HG03457 (cell line): ENCODE measurements at regions not wholly inside any gene's neighbourhood (a gene's known extent, or its start where the extent isn't known, plus 50 kb on each side); places are given as distances from the start of the nearest gene placed in this dataset.
"Not testable (repeated sequence)": the region's sequence is repeated elsewhere in the genome, so short reads cannot be mapped to it uniquely, and the experiment has no call there.

ENCODE experiments used
- ATAC-seq: cut with Tn5 transposase; IDR thresholded peaks from one replicate; pipeline ENCODE4 v1.9.1; 2021; ENCODE audit warnings: moderate number of reproducible peaks; ENCODE audit not compliant: unreplicated experiment

DNA sequence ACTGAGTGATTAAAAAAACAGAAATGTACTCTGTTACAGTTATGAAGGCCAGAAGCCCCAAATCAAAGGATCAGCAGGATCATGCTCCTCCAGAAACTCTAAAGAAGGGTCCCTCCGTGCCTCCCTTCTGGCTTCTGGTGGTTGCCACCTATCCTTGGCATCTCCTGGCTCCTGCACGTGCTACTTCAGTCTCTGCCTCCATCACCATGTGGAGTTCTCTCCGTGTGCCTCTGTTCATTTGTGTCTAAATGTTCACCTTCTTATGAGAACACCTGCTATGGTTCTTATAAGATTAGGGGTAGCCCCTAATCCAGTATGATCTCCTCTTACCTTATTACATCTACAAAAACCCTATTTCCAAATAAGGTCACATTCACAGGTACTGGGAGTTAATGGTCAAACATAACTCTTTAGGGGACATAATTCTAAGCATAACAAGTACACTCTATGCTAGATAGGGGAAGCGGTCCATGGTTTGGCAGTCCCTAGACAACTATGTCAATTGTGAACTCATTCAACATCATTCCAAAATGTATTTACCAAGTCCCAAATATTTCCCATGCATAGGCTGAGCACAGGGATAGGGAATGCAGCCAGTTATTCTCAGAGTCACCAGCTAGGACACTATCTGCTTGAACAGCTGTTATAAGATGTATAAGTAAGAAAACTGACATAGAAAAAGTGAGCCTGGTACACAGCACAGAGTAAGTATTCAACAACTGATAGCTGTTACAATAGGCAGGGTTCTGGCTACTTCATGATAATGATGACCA lies 295.5 kb upstream of the BOD1L1 start:
- ATAC-seq = no peak

DNA sequence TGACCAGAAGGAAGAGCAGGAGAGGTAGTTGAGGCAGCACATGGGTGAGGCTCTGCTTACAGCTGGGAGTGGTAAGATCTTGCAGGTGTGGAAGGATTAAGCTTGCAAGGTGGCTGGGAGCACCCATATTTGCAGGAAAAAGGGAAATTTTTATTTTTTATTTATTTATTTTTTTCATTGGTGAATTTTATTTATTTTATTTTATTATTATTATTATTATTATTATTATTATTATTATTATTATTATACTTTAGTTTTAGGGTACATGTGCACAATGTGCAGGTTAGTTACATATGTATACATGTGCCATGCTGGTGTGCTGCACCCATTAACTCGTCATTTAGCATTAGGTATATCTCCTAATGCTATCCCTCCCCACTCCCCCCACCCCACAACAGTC lies 297.4 kb upstream of the BOD1L1 start:
- ATAC-seq = not testable (repeated sequence)

DNA sequence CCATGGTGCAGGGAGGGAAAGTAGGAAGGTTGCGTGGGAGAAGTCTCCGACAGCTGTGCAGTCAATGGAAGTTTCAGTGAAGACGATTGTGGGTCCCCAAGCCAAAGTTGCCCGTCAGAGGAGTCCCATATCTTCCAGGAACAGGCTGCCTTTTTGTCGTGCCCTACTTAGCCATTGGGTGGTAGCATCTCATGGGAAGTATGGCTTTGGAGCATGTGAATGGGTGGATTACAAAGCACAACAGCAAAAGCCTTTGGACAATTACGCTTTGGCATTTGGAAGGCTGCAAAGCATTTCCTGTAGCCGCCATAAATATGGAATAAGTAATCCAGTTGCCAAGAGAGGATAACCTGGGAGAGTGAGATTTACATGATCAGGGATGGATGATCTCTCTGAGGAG lies 300.7 kb upstream of the BOD1L1 start:
- ATAC-seq = no peak

DNA sequence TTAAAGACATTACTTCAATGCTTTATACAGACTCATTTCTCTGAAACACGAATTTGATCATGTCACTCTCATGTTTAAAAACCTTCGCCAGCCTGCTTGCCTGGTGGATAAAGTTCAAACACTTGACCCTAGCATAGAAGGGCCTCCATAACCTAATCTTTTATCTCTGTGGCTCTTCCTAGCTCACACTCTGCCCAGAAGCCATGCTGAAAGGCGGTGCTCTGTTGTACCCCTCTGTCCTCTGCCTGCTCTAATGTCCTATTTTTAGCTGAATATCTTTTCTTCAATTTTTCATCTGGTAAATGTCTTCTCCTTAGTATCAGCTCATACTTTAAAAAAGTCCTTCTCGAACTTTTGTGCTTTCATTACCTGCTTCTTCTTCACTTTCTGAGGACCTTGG lies 302.6 kb upstream of the BOD1L1 start:
- ATAC-seq = no peak

DNA sequence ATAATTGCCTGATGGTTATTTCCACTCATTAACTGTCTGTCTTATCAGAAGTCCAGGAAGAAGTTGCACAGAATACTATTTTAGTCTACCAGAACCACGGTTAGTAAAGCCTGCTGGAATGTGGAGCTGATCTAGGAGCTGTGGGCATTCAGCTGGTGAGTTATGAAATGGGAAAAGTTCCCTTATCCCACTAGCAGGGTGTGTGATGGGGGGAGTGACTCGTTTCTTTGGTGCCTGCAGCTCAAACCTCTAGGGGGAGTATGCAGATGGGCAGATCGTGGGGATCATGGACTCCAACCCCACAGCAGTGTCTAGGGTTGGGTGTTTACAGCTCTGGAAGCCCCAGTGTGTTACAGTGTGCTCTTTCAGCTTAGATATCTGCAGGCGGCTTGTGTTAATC lies 305.7 kb upstream of the BOD1L1 start:
- ATAC-seq = no peak

DNA sequence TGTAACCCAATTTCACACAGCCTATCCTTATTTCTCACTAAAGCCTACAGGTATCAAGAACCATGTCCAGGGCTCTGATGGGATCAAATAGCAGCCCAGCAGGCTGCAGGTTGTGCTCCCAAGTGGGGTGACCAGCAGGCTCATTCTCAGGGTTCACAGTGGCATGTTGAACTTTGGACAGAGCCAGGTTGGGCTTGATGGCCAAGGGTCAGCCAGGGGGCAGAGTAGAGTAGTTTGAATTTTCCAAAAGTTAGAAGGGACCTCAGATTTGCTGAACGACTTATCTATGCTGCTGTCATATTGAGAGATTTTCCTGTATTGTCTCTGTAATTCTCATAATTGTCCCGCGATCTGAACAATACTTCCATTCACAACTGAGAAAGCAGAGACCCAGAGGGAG lies 310.8 kb upstream of the BOD1L1 start:
- ATAC-seq = no peak

DNA sequence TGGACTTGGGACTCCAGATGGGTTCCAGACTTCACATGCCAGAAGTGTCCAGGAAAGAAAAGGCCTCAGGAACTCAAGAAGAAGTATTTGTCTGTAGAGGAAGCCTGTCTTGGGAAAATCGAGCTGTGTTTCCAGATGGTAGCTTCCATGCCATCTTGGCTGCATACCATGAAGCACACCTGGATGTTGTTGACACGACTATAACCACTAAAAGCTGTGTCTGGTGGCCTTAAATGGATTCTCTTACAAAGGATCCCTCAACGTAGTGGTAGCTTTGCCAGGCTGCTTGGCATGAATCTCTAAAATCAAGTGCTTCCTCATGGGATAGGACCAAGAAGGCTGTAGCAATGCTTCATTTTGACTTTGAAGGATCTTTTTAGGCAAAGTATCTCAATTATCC lies 313.4 kb upstream of the BOD1L1 start:
- no peak for ATAC-seq

DNA sequence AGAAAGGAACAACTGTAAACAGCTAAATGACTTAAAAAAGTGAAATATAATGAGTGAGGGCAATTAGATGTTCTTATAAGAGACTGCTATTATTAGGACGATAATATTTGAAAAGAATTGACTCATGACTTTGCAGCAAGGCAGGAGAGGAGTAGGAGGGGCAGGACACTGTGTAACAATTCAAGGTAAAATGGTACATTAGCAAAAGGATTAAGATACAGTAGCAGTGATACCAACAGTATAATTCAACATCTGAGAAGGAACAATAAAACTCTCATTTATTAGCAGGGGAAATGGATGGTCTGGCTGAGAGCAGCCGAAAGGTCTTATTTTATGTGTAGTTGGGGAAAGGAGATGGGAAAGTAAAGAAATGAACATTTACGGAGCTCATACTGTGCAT lies 315.5 kb upstream of the BOD1L1 start:
- no peak for ATAC-seq

DNA sequence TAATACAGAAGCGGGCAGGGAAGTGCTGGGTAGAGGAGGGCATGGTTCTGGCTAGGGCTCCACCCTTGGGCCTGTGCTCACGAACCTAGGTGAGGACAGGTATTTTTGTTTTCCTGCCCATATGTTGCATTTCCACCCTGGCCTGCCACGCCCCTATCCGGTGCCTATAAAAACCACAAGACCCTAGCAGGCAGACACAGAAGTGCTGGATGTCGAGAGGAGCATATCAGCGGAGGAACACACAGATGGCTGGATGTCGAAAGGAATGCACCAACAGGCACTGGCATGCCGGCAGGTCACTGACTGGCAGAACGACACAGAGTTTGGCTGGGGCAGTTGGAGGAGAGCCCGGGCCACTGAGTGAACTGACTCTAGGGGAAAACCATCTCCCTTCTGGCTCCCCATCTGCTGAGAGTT lies 316.6 kb upstream of the BOD1L1 start:
- ATAC-seq = no peak

DNA sequence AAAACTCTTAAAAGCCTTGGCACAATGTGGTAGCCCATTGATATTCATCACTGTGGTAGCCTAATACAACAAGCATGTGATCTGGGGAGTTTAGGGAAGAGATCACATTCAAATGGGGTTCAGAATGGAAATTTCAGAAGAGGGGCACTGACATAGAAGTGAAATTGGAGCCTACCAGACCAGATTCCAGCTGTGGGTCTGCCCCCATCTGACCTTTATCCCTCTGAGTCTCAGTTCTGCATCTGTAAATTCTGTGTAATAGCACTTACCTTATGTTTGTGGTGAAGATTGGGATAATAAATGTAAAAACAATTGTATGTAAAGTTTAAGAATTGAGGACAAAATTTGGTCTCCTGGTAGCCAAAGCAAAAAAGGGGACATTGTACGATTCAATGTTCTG lies 320.4 kb upstream of the BOD1L1 start:
- no peak for ATAC-seq

DNA sequence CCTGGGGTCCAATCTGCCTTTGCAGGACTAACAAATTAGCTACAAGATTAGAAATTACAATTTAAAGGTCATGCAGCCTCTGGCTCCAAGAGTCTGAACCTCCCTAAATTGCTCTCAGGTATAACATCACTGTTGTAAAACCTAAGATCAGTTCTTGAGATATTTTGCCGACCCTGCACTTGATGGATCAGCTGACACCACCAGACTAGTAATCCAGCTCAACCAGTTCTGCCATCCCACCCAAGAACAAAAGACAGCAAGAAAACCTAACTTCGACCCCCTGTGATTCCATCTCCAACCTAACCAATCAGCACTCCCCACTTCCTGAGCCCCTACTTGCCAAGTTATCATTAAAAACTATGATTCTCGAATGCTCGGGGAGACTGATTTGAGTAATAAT lies 323.0 kb upstream of the BOD1L1 start:
- ATAC-seq = no peak

DNA sequence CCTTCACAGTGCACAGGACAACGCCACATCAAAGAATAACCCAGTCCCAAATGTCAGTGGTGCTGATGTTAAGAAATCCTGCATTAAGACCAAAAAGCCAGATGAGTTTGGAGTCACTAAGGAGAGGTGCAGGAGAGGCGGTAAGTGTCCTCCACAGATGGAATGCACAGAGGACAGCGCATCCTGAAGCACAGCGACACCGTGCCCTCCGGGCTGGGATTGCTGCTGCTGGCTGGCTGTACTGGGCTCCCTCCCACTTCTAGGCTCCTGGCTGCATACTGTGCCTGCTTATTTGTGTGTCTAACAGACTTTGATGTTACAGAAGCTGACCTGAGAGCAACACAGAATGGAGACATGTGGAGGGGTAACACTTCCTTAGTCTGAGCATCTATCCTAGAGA lies 325.6 kb upstream of the BOD1L1 start:
- ATAC-seq = no peak

DNA sequence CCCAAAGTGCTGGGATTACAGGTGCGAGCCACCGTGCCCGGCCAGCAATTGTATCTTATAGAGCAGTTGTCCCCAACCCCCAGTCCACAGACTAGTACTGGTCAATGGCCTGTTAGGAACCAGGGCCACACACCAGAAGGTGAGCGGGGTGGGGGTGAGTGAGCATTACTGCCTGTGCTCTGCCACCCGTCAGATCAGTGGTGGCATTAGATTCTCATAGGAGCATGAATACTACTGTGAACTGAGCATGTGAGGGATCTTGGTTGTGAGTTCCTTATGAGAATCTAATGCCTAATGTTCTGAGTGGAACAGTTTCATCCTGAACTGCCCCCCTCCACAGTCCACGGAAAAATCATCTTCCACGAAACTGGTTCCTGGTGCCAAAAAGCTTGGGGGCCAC lies 328.0 kb upstream of the BOD1L1 start:
- ATAC-seq = no peak

DNA sequence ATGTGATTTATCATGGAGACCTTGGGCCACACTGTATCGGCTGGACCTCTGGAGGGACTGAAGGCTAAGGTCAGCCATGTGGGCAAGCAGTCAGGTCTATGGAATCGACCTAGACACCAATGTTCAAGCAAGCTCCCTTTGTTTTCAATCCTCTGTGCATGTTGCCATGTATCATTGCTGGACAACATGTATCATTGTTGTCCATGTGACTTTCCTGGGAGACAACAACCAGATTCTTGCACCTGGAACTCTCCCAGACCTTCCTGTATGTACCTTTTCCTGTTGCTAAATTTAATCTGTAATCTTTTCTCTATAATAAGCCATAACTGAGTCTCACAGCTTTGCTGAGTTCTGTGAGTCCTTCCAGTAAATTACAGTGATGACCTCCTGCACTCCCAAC lies 329.4 kb upstream of the BOD1L1 start:
- ATAC-seq = no peak

DNA sequence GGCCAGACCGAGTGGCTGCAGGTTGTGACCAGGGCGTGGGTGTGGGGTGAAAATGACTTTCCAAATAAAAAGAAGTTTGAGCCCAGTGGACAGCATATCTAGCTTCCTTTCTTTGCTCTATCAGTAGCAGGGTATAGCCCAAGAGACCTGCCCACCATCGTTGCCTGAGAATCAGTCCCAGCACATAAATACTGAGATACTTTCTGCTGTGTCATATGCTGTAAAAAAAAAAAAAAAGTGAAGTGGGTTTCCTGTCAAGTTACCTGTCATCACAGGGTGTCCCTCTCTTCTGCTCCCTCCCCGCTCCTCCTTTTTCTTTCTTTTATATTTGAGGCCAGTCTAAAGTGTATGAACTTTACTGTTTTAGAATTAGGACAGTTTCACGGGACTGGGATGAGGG lies 330.3 kb upstream of the BOD1L1 start:
- no peak for ATAC-seq

DNA sequence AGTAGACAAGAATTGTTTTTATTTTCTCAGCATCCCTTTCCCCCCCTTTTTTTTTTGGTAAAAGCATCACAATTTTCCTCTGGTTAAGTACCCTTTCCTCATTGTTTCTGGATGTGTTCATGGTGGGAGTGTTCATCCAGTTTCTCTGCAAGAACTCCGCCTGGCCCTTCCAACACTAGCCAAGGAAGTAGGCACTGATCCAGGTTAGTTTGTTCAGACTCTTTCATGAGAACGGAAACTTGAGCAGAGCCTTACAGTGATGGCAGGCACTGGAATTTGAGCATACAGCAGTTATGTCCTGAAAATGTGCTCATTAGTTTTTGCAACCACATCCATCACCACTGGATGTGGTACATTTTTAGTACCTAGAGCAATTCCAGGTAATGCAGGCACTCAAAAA lies 336.1 kb upstream of the BOD1L1 start:
- ATAC-seq = no peak

DNA sequence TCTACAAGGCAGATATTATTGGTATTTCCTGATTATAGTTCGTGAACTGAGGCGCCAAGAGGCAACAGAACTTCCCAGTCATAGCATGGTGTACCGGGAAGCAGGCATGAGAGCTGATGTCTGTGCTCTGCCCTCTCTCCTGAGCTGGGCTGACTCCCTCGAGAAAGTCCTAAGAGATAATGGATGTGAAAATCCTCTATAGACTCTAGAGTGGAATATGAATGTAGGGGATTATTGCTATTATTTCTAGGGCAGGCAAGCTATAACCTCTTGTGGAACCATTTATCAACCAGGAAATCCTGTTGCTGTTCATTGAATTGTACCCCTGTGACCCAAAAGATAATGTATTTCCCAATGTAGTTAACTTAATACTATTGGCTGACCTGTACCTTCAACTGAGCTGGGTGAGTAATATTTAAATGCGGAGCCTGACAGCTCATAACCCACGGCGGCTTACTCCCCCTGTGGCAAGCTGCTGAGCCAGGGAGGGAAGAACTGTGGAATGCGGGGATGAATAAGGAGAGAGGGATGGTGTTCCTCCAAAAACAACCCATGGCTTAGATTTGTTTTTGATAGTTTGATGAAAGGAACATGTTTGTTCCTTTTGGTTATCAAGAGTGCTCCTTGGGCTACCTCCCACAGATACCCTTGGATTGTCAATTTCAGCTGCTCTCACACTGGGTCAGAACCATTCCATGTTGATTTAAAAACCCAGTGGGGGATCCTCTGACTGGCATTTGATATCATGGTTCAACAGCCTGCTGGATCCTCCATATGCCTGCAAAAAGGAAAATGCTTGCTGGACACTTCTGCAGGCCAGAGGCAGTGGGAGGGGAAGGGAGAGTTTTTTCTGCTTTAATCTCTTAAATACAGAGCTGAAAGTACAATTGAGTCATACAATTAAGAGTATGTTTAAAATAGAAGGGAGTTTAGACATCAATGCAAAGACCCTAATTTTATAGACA lies 339.0 kb upstream of the BOD1L1 start:
- ATAC-seq = no peak

DNA sequence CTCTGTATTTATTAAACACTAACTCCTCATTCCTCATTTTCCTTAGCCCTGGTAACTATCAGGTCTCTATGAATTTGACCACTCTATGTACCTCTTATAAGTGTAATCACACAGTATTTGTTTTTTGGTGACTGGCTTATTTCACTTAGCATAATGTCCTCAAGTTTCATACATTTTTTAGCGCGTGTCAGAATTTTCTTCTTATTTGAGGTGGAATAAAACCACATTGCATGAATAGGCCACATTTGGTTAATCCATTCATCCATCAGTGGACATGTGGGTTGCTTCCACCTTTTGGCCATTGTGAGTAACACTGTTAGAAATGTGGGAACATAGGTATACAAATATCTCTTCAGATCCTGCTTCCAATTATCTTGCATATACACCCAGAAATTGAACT lies 341.2 kb upstream of the BOD1L1 start:
- ATAC-seq = no peak

DNA sequence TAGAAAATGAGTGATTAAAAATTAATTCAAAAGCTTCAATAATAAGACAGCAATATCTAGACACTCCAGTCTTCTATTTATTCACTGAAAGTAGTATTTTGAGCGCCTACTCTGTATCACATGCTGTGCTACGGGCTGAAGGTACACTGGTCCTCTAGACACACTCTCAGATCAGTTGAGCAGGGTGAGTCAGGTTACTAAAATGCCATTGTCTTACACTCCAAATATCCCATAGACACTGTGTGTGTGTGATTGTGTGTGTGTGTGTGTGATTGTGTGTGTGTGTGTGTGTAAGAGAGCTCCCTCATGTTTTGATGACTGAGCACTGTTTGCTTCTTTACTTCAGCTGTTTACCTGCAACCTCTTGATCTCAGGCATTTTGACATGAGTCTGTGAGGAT lies 342.8 kb upstream of the BOD1L1 start:
- no peak for ATAC-seq

DNA sequence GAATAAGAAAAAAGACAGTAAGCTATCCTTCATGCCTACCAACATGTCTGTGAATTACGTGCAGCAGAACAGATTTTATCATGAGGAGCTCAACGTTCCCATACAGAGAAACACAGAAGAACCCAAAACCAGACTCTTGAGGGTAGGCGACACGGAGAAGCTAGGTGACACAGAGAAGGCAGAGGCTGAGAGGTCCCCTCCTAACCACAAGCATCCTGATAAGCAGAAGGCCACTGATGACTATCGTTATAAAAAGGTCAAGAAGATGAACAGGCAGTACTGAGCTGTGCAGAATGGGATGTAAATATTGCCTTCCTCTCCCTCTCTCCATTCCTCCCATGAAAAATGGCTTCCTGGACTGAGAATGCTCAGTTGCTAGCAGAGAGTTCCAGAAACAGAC lies 350.2 kb upstream of the BOD1L1 start:
- no peak for ATAC-seq

DNA sequence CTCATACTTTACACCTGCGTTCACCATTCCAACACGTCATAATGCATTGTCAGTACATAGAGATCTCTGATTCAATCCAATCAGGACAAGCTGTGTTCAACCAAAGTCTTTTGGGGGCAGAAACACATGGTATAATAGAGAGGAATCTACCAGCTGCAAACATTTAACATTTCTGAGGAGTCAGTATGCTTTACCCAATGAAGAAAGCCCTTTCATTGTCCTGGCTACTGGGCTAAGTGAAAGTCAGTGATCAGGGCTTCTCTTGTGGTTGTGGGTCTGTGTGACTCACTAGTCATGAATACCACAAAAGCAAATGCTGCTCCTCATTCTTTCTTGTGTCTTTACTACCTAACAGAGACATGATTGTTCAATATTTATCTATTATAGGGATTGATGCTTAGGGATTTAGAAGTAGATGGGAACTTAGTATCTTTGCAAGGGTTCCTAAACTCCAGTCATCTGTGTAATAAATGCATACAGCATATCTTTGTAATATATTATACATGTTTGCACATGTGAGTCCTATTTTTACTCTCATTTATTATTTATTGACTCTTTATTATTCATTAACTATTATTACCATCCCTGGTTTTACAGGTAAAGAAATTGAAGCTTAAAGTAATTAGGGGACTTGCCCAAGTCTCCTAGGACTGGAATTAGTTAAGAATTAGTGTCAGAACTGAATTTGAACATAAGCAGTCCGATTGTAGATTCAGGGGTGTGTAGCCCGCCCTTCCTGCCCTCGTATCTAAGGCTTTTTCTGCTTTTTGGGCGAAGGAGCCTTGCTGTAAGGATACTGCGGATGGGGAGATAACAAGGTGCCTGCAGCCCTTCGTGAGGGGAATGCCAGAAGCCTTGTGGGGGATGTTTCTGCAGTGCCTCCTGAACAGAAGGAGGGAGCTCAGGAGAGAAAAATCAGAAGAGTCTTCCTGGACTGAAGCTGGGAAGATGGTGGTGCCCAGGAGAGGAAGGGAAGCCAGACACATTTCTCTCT lies 353.1 kb upstream of the BOD1L1 start:
- peak; percentile 66 for ATAC-seq
